HG02973 (cell line): ENCODE measurements at regions not wholly inside any gene's neighbourhood (a gene's known extent, or its start where the extent isn't known, plus 50 kb on each side); places are given as distances from the start of the nearest gene placed in this dataset.
A peak's percentile ranks its signal among the peaks of the same experiment; 100 is the strongest.
"Not testable (repeated sequence)": the region's sequence is repeated elsewhere in the genome, so short reads cannot be mapped to it uniquely, and the experiment has no call there.

Experiments used
- ATAC-seq: cut with Tn5 transposase; IDR thresholded peaks from one replicate; pipeline ENCODE4 v1.9.1; 2021; ENCODE audit warnings: moderate library complexity; ENCODE audit not compliant: unreplicated experiment

- ATAC-seq, result no peak
Observed at GRCh38 chr6:141976994-141977393, 155.7 kb upstream of the GJE1 start.

DNA sequence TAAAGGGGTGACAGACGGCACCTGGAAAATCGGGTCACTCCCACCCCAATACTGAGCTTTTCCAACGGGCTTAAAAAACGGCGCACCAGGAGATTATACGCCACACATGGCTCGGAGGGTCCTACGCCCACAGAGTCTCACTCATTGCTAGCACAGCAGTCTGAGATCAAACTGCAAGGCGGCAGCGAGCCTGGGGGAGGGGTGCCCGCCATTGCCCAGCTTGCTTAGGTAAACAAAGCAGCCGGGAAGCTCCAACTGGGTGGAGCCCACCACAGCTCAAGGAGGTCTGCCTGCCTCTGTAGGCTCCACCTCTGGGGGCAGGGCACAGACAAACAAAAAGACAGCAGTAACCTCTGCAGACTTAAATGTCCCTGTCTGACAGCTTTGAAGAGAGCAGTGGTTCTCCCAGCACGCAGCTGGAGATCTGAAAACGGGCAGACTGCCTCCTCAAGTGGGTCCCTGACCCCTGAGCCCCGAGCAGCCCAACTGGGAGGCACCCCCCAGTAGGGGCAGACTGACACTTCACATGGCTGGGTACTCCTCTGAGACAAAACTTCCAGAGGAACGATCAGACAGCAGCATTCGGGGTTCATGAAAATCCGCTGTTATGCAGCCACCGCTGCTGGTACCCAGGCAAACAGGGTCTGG, 162.8 kb upstream of the GJE1 start:
- not testable (repeated sequence) for ATAC-seq

GRCh38 chr6:141969201-141969600, 163.5 kb upstream of the GJE1 start:
- ATAC-seq, result no peak

GRCh38 chr6:141968632-141969031, 164.1 kb upstream of the GJE1 start:
- no peak for ATAC-seq

- no peak for ATAC-seq
Observed at GRCh38 chr6:141965016-141965545, 167.6 kb upstream of the GJE1 start.

DNA sequence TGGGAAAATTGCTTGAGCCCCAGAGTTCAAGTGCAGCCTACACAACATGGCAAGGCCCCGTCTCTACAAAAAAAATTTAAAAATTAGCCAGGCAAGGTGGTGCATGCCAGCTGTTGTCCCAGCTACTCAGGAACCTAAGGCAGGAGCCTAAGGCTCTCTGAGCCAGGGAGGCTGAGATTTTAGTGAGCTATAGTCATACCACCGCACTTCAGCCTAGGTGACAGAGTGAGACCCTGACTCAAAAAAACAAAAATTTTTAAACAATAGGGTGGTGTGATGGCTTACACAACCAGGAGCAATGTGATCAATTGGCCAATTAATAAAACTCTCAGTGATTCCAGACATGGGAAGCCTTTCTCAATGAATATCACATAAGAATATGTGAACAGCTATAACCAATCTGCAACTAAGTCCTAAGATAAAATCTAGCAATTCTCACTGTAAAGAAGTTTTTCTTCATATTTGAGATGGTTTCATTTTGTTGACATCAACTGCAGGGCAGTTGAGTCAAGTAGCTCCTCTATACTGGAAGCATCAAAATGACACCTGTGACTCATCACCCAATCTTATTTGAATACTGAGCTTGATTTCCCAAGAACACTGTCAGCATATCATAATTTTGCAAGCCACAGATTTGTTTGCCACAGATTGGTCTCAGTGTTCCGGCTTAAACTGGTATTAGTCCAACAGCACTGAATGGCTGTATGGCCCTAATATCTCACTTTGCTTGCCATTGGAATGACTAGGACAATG, 169.0 kb upstream of the GJE1 start:
- ATAC-seq, result no peak

- no peak for ATAC-seq
Observed at GRCh38 chr6:141957271-141957670, 175.5 kb upstream of the GJE1 start.

- ATAC-seq, result no peak
Observed at GRCh38 chr6:141956868-141957267, 175.9 kb upstream of the GJE1 start.

DNA sequence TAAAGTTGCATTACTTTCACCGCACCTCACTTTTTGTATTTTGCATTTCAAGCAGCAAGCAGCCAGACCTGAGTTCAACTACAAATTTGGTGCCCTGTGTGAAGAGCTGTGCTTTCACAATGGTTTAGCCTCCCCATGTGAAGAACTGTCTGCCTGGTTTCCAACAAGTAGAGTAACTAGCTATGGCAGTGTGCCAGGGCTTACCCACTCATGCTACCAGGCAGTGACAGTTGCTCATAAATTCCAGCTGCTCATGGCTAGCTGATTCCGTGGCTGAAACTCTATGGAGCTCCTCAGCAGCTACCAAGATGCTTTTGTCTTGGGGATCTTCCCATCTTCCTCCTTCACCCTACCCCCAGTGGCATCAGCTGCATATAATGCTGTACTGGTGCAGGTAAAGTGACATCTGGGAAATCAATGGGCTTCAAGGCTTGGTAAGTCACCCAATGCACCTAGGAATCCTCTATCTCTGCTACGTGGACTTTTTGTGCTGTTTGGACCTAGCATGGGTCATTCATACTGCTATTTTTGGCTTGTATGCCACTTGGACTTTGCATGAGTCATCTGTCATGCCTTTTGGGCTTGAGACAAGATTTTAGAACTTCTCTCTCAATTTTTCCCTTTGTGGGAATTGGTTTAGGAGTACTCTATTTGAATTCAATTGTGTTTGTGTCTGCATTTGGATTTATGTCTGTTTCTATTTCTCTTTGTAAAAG, 176.5 kb upstream of the GJE1 start:
- ATAC-seq, result no peak

DNA sequence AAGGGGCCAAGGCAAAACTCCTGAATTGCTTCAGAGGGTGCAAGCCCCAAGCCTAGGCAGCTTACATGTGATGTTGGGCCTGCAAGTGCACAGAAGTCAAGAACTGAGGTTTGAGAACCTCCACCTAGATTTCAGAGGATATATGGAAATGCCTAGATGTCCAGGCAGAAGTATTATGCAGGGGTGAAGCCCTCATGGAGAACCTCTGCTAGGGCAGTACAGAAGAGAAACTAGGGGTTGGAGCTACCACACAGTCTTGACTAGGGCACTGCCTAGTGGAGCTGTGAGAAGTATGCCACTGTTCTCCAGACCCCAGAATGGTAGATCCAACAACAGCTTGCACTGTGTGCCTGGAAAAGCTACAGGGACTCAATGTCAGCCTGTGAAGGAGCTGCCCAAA, 179.7 kb upstream of the GJE1 start:
- no peak for ATAC-seq

GRCh38 chr6:141946502-141946901, 186.2 kb upstream of the GJE1 start:
- ATAC-seq, result no peak

DNA sequence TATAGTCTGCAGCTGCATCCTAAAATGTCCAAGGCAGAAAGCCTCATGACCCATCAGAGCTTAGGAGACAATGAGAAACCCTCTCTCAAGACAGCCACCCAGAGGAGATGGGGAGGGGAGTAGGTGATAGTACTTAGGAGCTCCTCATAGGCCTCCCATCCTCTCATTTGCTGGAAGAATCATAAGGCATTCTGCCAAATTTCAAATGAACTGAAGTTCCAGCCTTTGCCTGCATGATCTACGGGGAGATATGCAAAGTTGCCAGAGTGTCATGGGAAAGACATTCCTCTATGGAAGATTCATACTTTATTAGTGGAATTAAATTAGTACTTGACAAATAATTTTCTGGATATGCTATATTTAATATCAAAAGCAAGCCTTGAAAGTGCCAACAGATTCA, 194.1 kb upstream of the GJE1 start:
- no peak for ATAC-seq

GRCh38 chr6:141932685-141933084, 200.0 kb upstream of the GJE1 start:
- ATAC-seq, result no peak

GRCh38 chr6:141926200-141926900, 206.4 kb upstream of the GJE1 start:
- peak; percentile 79 for ATAC-seq

- no peak for ATAC-seq
Observed at GRCh38 chr6:141925001-141925400, 207.7 kb upstream of the GJE1 start.

GRCh38 chr6:141922898-141923297, 209.8 kb upstream of the GJE1 start:
- no peak for ATAC-seq

GRCh38 chr6:141916682-141917505, 215.8 kb upstream of the GJE1 start:
- ATAC-seq, result not testable (repeated sequence)

- no peak for ATAC-seq
Observed at GRCh38 chr6:141914646-141915045, 218.1 kb upstream of the GJE1 start.

DNA sequence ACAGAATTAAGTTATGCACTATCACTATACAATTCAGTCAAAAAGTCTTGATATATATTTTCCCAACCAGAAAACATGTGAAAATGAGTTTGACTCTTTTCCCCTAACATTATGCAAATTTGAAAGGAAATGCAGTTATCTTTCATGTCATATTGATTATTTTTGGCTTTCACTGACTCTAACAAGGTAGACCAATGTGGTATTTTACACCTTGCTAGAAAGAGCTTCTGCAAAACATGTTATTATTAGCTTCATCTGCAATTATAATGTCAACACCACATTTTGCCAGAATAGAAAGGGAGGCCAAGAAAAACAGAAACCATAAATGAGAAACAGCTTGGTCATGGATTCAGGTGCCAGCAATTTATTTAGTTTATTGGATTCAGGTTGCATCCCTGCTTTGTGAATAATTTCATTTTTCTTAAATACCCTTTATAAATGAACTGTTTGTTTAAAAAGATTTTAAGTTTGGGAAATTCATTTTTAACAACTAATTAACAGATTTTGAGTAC, 226.1 kb upstream of the GJE1 start:
- ATAC-seq, result no peak

GRCh38 chr6:141890661-141891060, 242.1 kb upstream of the GJE1 start:
- no peak for ATAC-seq
